A549 (cell line): ENCODE measurements at regions not wholly inside any gene's neighbourhood (a gene's known extent, or its start where the extent isn't known, plus 50 kb on each side); places are given as distances from the start of the nearest gene placed in this dataset.

Source experiments
- ATAC-seq, 2 experiments: fragments of 200-7000 bp in 1 of 2; fragments of >200 bp in 1 of 2; cut with Nextera tagmentation in 1 of 2; cut with Tn5 transposase in 1 of 2; 3 replicates each; pipeline versions ENCODE4 v1.8.0 to v1.9.1; 2018 to 2020; ENCODE audit warnings: mild to moderate bottlenecking in 1 of 2, moderate library complexity in 1 of 2
- CTCF ChIA-PET: fragments of 300-600 bp; sonication (Branson Sonifier 250); formaldehyde crosslinking; extraction: SDS; loops from one replicate; lab custom pipeline; 2021; ENCODE audit warnings: antibody characterized with exemption, inconsistent platforms; lab: Yijun Ruan, JAX
- POLR2A ChIA-PET: fragments of 350-600 bp; formaldehyde crosslinking; extraction: SDS; loops from one replicate; lab custom pipeline; 2021; ENCODE audit warnings: antibody characterized with exemption, inconsistent platforms; lab: Yijun Ruan, JAX
- DNase-seq, 2 experiments: peaks; one replicate each; pipeline versions ENCODE4 v3.0.0 to v3.0.0-alpha.2; 2011 to 2016; ENCODE audit warnings: low read depth in 1 of 2, low spot score in 1 of 2
- FAIRE-seq: peaks from 2 replicates; lab custom pipeline; 2011; peaks lifted over from hg19 to GRCh38; lab: Jason Lieb, UNC
- H3K27ac ChIP-seq, 2 experiments: fragments of >200 bp; sonication (Bioruptor Twin); formaldehyde crosslinking; 3 replicates each; pipeline ENCODE4 v1.5.1; 2016 to 2017
- H3K4me1 ChIP-seq: fragments of >200 bp; sonication (Bioruptor Twin); formaldehyde crosslinking; 3 replicates; pipeline ENCODE4 v1.6.1; 2016
- H3K4me2 ChIP-seq: fragments of >200 bp; sonication (Bioruptor Twin); formaldehyde crosslinking; 3 replicates; pipeline ENCODE4 v1.6.1; 2016
- H3K4me3 ChIP-seq: fragments of >200 bp; sonication (Bioruptor Twin); formaldehyde crosslinking; 3 replicates; pipeline ENCODE4 v1.5.1; 2016
- H3K9me3 ChIP-seq: fragments of >200 bp; sonication (Bioruptor Twin); formaldehyde crosslinking; 3 replicates; pipeline ENCODE4 v1.6.1; 2016
- CBX2 ChIP-seq: fragments of 200-600 bp; sonication (generic); IDR thresholded peaks from 2 replicates; pipeline ENCODE4 v1.6.1; 2016; ENCODE audit warnings: low read depth, mild to moderate bottlenecking, borderline replicate concordance
- CEBPB ChIP-seq, 2 experiments: fragments of >200 bp in 1 of 2; sonication (Bioruptor Twin) in 1 of 2; formaldehyde crosslinking in 1 of 2; IDR thresholded peaks; 2 replicates each; pipeline ENCODE4 v1.6.1; 2012 to 2016
- CHD2 ChIP-seq: fragments of 150-350 bp; IDR thresholded peaks from 2 replicates; pipeline ENCODE4 v1.6.1; 2014; ENCODE audit warnings: low read length; ENCODE audit not compliant: partially characterized antibody
- EHMT2 ChIP-seq: fragments of 200-600 bp; sonication (generic); IDR thresholded peaks from 2 replicates; pipeline ENCODE4 v1.6.1; 2016; ENCODE audit warnings: antibody characterized with exemption, low read depth, mild to moderate bottlenecking, moderate library complexity
- FOSB ChIP-seq: fragments of 250-450 bp; sonication (Bioruptor Pico); IDR thresholded peaks from 2 replicates; pipeline ENCODE4 v1.5.0; 2020; ENCODE audit warnings: mild to moderate bottlenecking, moderate library complexity
- FOXS1 ChIP-seq: fragments of 250-450 bp; sonication (Bioruptor Pico); IDR thresholded peaks from 2 replicates; pipeline ENCODE4 v1.5.0; 2020; ENCODE audit warnings: mild to moderate bottlenecking, moderate library complexity
- JUN ChIP-seq, 2 experiments: fragments of >200 bp; sonication (Bioruptor Twin); formaldehyde crosslinking; IDR thresholded peaks; 2 replicates in 1 of 2; 3 replicates in 1 of 2; pipeline ENCODE4 v1.6.1; 2016 to 2017
- JUNB ChIP-seq: fragments of >200 bp; sonication (Bioruptor Twin); formaldehyde crosslinking; IDR thresholded peaks from 2 replicates; pipeline ENCODE4 v1.6.1; 2016
- MAFK ChIP-seq: fragments of 450-650 bp; IDR thresholded peaks from 2 replicates; pipeline ENCODE4 v1.6.1; 2014; ENCODE audit not compliant: partially characterized antibody
- MAZ ChIP-seq: fragments of 150-350 bp; IDR thresholded peaks from 2 replicates; pipeline ENCODE4 v1.6.1; 2014; ENCODE audit warnings: antibody characterized with exemption, low read depth, low read length, borderline replicate concordance
- MYC ChIP-seq: IDR thresholded peaks from 2 replicates; pipeline ENCODE4 v1.6.1; 2012; ENCODE audit warnings: mild to moderate bottlenecking, inconsistent platforms, low read length, improper control_type of control experiment, borderline replicate concordance
- RCOR1 ChIP-seq: fragments of 150-350 bp; IDR thresholded peaks from 2 replicates; pipeline ENCODE4 v1.6.1; 2014; ENCODE audit warnings: antibody characterized with exemption, low read length, low read depth
- RNF2 ChIP-seq: fragments of 200-600 bp; sonication (generic); IDR thresholded peaks from 2 replicates; pipeline ENCODE4 v1.6.1; 2016; ENCODE audit warnings: low read depth, mild to moderate bottlenecking, antibody characterized with exemption, moderate library complexity, borderline replicate concordance
- ZC3H11A ChIP-seq: fragments of 450-650 bp; IDR thresholded peaks from 2 replicates; pipeline ENCODE4 v1.6.1; 2014; ENCODE audit warnings: antibody characterized with exemption, mild to moderate bottlenecking
- ZNF302 ChIP-seq: fragments of 250-450 bp; sonication (Bioruptor Pico); IDR thresholded peaks from 2 replicates; pipeline ENCODE4 v1.9.0; 2021; ENCODE audit warnings: inconsistent platforms, mild to moderate bottlenecking, moderate library complexity
- WGBS: methylation state at CpG from one replicate; pipeline ENCODE4 v1.1.6; 2017; ENCODE audit errors: missing lambda C conversion rate; 5-methylcytosine and 5-hydroxymethylcytosine counted together
- TF ChIP-seq, protein P1 (sequence below): IDR thresholded peaks from 2 replicates; pipeline ENCODE4 v1.6.1; 2012; ENCODE audit warnings: low read depth, borderline replicate concordance
- TF ChIP-seq, protein P2 (sequence below): fragments of >200 bp; sonication (Bioruptor Twin); formaldehyde crosslinking; IDR thresholded peaks from 3 replicates; pipeline ENCODE4 v1.5.1; 2016
- TF ChIP-seq, protein P3 (sequence below): fragments of 450-650 bp; IDR thresholded peaks from 2 replicates; pipeline ENCODE4 v1.6.1; 2014; ENCODE audit warnings: antibody characterized with exemption
- TF ChIP-seq, protein P4 (sequence below): IDR thresholded peaks from 2 replicates; pipeline ENCODE4 v1.6.1; 2012
- TF ChIP-seq, protein P5 (sequence below): fragments of >200 bp; sonication (Bioruptor Twin); formaldehyde crosslinking; IDR thresholded peaks from 3 replicates; pipeline ENCODE4 v1.6.1; 2016

DNA sequence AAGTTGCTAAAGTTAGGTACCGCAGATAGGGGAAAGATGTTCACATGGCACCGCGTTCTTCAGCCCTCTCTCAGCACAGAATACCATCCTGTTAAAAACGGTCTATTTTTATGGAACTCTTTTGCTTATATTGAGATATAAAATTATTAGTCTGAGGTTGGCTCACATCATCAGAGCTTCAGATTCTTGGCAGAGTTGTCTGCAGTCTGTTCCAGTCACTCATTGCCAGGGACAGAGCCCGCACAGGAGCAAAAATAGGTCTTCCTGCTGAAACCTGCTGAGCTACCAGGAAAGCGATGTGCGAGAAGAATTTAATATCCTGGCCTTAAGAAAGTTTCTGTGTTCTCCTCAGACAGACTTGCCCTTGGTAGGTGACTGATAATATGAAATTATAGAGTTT is 249.8 kb downstream of the VRK1 start:
- H3K4me2 ChIP-seq = no peak overlapping the region
- H3K9me3 ChIP-seq = no peaks in the 10 kb centered on the region
- H3K4me3 ChIP-seq = no peak overlapping the region
- no peak overlapping the region for H3K27ac ChIP-seq
- no peak for DNase-seq
- CTCF ChIA-PET = no interaction called here
- FAIRE-seq = no peak
- TF ChIP-seq, protein P1, sequence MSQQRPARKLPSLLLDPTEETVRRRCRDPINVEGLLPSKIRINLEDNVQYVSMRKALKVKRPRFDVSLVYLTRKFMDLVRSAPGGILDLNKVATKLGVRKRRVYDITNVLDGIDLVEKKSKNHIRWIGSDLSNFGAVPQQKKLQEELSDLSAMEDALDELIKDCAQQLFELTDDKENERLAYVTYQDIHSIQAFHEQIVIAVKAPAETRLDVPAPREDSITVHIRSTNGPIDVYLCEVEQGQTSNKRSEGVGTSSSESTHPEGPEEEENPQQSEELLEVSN = no peak
- TF ChIP-seq CHD2 = no peak
- no peak for TF ChIP-seq FOXS1 (CRISPR knock-in tag)
- TF ChIP-seq MYC = no peak
- TF ChIP-seq EHMT2 = no peak
- TF ChIP-seq RCOR1 = no peak
- TF ChIP-seq JUNB = no peak
- TF ChIP-seq JUN (IDR thresholded peaks at IDR 0.05) = no peak
- TF ChIP-seq FOSB (CRISPR knock-in tag) = no peak
- TF ChIP-seq, protein P2, sequence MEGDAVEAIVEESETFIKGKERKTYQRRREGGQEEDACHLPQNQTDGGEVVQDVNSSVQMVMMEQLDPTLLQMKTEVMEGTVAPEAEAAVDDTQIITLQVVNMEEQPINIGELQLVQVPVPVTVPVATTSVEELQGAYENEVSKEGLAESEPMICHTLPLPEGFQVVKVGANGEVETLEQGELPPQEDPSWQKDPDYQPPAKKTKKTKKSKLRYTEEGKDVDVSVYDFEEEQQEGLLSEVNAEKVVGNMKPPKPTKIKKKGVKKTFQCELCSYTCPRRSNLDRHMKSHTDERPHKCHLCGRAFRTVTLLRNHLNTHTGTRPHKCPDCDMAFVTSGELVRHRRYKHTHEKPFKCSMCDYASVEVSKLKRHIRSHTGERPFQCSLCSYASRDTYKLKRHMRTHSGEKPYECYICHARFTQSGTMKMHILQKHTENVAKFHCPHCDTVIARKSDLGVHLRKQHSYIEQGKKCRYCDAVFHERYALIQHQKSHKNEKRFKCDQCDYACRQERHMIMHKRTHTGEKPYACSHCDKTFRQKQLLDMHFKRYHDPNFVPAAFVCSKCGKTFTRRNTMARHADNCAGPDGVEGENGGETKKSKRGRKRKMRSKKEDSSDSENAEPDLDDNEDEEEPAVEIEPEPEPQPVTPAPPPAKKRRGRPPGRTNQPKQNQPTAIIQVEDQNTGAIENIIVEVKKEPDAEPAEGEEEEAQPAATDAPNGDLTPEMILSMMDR = no peak
- TF ChIP-seq MAZ = no peak
- no peak for TF ChIP-seq CEBPB (IDR thresholded peaks at IDR 0.05)
- TF ChIP-seq, protein P3, sequence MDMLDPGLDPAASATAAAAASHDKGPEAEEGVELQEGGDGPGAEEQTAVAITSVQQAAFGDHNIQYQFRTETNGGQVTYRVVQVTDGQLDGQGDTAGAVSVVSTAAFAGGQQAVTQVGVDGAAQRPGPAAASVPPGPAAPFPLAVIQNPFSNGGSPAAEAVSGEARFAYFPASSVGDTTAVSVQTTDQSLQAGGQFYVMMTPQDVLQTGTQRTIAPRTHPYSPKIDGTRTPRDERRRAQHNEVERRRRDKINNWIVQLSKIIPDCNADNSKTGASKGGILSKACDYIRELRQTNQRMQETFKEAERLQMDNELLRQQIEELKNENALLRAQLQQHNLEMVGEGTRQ = no peak
- TF ChIP-seq, protein P4, sequence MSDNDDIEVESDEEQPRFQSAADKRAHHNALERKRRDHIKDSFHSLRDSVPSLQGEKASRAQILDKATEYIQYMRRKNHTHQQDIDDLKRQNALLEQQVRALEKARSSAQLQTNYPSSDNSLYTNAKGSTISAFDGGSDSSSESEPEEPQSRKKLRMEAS = no peak
- no peak for TF ChIP-seq CBX2
- no peak for TF ChIP-seq RNF2
- WGBS = 69% methylated on average over 7 of the region's 7 CpGs
- POLR2A ChIA-PET = no interaction called here
- ATAC-seq = no peak
- no peaks in the 10 kb centered on the region for H3K4me1 ChIP-seq

DNA sequence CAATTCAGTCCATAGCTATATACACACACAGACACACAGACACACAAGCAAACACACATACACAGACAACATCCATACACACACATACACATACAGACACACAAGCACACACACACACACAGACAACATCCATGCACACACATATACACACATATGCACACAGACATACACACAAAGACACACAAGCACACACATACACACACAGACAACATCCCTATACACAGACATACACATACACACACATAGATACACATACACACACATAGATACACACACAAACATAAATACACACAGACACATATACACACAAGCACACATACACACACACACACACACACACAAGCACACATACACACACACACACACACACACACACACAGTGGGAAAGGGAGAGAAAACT is 254.8 kb downstream of the VRK1 start:
- Histone ChIP-seq H3K9me3 (no peaks in the 10 kb centered on the region), H3K4me1 (no peaks in the 10 kb centered on the region), H3K4me2 (no peak overlapping the region), H3K27ac (no peak overlapping the region), H3K4me3 (no peak overlapping the region)
- TF ChIP-seq ZC3H11A (no peak), MAFK (no peak), ZNF302 (no peak), RNF2 (no peak)
- TF ChIP-seq, protein P5, sequence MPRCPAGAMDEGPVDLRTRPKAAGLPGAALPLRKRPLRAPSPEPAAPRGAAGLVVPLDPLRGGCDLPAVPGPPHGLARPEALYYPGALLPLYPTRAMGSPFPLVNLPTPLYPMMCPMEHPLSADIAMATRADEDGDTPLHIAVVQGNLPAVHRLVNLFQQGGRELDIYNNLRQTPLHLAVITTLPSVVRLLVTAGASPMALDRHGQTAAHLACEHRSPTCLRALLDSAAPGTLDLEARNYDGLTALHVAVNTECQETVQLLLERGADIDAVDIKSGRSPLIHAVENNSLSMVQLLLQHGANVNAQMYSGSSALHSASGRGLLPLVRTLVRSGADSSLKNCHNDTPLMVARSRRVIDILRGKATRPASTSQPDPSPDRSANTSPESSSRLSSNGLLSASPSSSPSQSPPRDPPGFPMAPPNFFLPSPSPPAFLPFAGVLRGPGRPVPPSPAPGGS = no peak
- TF ChIP-seq, protein P2 = no peak
- FAIRE-seq (no peak), DNase-seq (no peak), ATAC-seq (no peak)
- ChIA-PET CTCF (no interaction called here), POLR2A (no interaction called here)
